H1 (cell line): ENCODE measurements at regions not wholly inside any gene's neighbourhood (a gene's known extent, or its start where the extent isn't known, plus 50 kb on each side); places are given as distances from the start of the nearest gene placed in this dataset.

ENCODE experiments used
- CEBPB ChIP-seq: IDR thresholded peaks from 2 replicates; pipeline ENCODE4 v1.6.1; 2012; ENCODE audit warnings: low read depth, low read length
- CHD2 ChIP-seq: IDR thresholded peaks from 2 replicates; pipeline ENCODE4 v1.6.1; 2012; ENCODE audit warnings: low read length, improper control_type of control experiment
- EGR1 ChIP-seq: IDR thresholded peaks from 2 replicates; pipeline ENCODE4 v1.6.1; 2011; ENCODE audit warnings: low read depth, low read length, borderline replicate concordance
- EP300 ChIP-seq, 2 experiments: IDR thresholded peaks; 1 replicate in 1 of 2; 2 replicates in 1 of 2; pipeline ENCODE4 v1.6.1; 2011 to 2012; ENCODE audit warnings: low read depth in 2 of 2, low read length in 2 of 2, mild to moderate bottlenecking in 2 of 2, borderline replicate concordance in 1 of 2, inconsistent platforms in 1 of 2, moderate library complexity in 1 of 2
- HDAC2 ChIP-seq, 2 experiments: fragments of 300-600 bp in 1 of 2; sonication (generic) in 1 of 2; IDR thresholded peaks; 2 replicates each; pipeline ENCODE4 v1.6.1; 2011 to 2012; ENCODE audit warnings: low read depth in 2 of 2, low read length in 2 of 2, mild to moderate bottlenecking in 2 of 2, moderate library complexity in 2 of 2, borderline replicate concordance in 1 of 2, inconsistent platforms in 1 of 2
- KDM1A ChIP-seq: fragments of 200-600, 300-600 bp; sonication (generic); IDR thresholded peaks from 2 replicates; pipeline ENCODE4 v1.7.1; 2016; ENCODE audit warnings: mild to moderate bottlenecking, low read length, borderline replicate concordance
- POLR2A ChIP-seq, 2 experiments: IDR thresholded peaks; 1 replicate in 1 of 2; 2 replicates in 1 of 2; pipeline ENCODE4 v1.6.1; 2011; ENCODE audit warnings: low read depth in 2 of 2, low read length in 2 of 2, mild to moderate bottlenecking in 2 of 2; ENCODE audit errors: control extremely low read depth in 1 of 2
- POLR2AphosphoS5 ChIP-seq: IDR thresholded peaks from 2 replicates; pipeline ENCODE4 v1.6.1; 2011; ENCODE audit warnings: low read depth, low read length
- RXRA ChIP-seq: IDR thresholded peaks from 2 replicates; pipeline ENCODE4 v1.6.1; 2011; ENCODE audit warnings: low read depth, mild to moderate bottlenecking, low read length, moderate library complexity; ENCODE audit not compliant: insufficient read depth
- SIRT6 ChIP-seq: IDR thresholded peaks from one replicate; pipeline ENCODE4 v1.7.1; 2012; ENCODE audit warnings: low read length, inconsistent platforms
- YY1 ChIP-seq: IDR thresholded peaks from 2 replicates; pipeline ENCODE4 v1.6.1; 2011; ENCODE audit warnings: low read depth, mild to moderate bottlenecking, low read length
- TF ChIP-seq, protein P1 (sequence below), 3 experiments: IDR thresholded peaks; 1 replicate in 2 of 3; 2 replicates in 1 of 3; pipeline versions ENCODE4 v1.5.1 to v1.6.1; 2011; ENCODE audit warnings: low read length in 3 of 3, mild to moderate bottlenecking in 3 of 3, inconsistent platforms in 2 of 3, low read depth in 1 of 3, moderate library complexity in 1 of 3; ENCODE audit not compliant: insufficient read depth in 1 of 3; ENCODE audit errors: control extremely low read depth in 1 of 3
- TF ChIP-seq, protein P2 (sequence below): IDR thresholded peaks from 2 replicates; pipeline ENCODE4 v1.6.1; 2012; ENCODE audit warnings: inconsistent platforms
- TF ChIP-seq, protein P3 (sequence below): IDR thresholded peaks from 2 replicates; pipeline ENCODE4 v1.6.1; 2011; ENCODE audit warnings: low read depth, mild to moderate bottlenecking, low read length; ENCODE audit not compliant: insufficient read depth

DNA sequence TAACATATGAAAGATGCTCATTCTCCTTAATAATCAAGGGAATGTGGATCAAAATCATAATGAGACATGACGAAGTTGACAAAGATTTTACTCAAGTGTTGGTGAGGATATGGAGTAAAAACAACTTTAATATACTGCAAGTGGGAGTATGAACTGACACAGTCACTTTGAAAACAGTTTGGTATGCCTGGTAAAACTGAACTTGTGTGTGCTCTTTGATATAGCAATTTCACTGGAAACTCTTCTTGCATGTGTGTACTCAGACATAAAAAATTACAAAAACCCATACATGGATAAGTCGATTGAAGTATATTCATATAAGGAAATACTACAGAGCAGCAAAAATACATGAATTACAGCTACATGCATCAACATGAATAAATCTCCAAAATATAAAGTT is 182.5 kb downstream of the NFKBIZ start:
- TF ChIP-seq POLR2A (IDR thresholded peaks at IDR 0.05; ENCODE audit: control extremely low read depth in 1 of 2, low read depth in 2 of 2, low read length in 2 of 2) (no peak), EP300 (IDR thresholded peaks at IDR 0.05; ENCODE audit: borderline replicate concordance in 1 of 2, low read depth in 2 of 2, low read length in 2 of 2) (no peak), KDM1A (no peak), CHD2 (no peak), YY1 (no peak), RXRA (no peak), POLR2AphosphoS5 (no peak), SIRT6 (no peak), EGR1 (no peak), CEBPB (no peak), HDAC2 (IDR thresholded peaks at IDR 0.05; ENCODE audit: borderline replicate concordance in 1 of 2, low read depth in 2 of 2, low read length in 2 of 2) (no peak)
- TF ChIP-seq, protein P1, sequence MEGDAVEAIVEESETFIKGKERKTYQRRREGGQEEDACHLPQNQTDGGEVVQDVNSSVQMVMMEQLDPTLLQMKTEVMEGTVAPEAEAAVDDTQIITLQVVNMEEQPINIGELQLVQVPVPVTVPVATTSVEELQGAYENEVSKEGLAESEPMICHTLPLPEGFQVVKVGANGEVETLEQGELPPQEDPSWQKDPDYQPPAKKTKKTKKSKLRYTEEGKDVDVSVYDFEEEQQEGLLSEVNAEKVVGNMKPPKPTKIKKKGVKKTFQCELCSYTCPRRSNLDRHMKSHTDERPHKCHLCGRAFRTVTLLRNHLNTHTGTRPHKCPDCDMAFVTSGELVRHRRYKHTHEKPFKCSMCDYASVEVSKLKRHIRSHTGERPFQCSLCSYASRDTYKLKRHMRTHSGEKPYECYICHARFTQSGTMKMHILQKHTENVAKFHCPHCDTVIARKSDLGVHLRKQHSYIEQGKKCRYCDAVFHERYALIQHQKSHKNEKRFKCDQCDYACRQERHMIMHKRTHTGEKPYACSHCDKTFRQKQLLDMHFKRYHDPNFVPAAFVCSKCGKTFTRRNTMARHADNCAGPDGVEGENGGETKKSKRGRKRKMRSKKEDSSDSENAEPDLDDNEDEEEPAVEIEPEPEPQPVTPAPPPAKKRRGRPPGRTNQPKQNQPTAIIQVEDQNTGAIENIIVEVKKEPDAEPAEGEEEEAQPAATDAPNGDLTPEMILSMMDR (IDR thresholded peaks at IDR 0.05; ENCODE audit: control extremely low read depth in 1 of 3, insufficient read depth in 1 of 3, low read depth in 1 of 3, low read length in 3 of 3) = no peak
- TF ChIP-seq, protein P2, sequence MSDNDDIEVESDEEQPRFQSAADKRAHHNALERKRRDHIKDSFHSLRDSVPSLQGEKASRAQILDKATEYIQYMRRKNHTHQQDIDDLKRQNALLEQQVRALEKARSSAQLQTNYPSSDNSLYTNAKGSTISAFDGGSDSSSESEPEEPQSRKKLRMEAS = no peak
- TF ChIP-seq, protein P3, sequence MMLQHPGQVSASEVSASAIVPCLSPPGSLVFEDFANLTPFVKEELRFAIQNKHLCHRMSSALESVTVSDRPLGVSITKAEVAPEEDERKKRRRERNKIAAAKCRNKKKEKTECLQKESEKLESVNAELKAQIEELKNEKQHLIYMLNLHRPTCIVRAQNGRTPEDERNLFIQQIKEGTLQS = no peak
